ENCODE measurements at regions not wholly inside any gene's neighbourhood (a gene's known extent, or its start where the extent isn't known, plus 50 kb on each side); places are given as distances from the start of the nearest gene placed in this dataset.

DNA sequence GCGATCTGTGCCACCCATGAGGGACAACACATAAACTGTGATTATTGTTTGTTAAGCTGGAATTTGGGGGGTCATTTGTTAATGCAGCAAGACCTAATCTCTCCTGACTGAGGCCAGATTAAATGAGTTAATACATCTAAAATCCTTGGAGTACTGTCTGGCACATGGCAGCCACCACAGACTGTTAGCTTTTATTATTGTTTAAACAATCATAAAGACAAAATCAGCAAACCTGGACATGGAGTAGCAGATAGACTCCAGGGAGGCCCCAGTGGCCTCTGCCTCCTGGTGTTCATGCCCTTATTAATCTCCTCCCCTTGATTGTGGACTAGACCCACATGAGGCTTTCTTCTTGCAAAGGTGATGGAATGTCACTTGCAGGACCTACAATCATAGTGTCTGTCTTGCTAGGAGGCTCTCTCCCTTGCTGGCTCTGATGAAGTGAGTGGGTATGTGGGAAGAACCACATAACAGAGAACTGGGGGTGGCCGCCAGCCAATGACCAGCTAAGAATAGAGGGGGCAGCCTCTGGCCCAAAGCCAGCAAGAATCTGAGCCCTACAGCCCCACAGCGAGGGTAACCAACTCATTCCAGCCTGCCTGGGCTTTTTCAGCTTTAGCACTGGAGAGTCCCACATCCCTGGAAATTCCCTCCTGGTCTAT lies 142.0 kb downstream of the SCARB1 start:
- TF ChIP-seq, protein P1, sequence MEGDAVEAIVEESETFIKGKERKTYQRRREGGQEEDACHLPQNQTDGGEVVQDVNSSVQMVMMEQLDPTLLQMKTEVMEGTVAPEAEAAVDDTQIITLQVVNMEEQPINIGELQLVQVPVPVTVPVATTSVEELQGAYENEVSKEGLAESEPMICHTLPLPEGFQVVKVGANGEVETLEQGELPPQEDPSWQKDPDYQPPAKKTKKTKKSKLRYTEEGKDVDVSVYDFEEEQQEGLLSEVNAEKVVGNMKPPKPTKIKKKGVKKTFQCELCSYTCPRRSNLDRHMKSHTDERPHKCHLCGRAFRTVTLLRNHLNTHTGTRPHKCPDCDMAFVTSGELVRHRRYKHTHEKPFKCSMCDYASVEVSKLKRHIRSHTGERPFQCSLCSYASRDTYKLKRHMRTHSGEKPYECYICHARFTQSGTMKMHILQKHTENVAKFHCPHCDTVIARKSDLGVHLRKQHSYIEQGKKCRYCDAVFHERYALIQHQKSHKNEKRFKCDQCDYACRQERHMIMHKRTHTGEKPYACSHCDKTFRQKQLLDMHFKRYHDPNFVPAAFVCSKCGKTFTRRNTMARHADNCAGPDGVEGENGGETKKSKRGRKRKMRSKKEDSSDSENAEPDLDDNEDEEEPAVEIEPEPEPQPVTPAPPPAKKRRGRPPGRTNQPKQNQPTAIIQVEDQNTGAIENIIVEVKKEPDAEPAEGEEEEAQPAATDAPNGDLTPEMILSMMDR (conservative IDR thresholded peaks at IDR 0.05), result no peak
- no peak for TF ChIP-seq EZH2 (IDR thresholded peaks at IDR 0.05; ENCODE audit: low read depth)
